ENCODE measurements at regions not wholly inside any gene's neighbourhood (a gene's known extent, or its start where the extent isn't known, plus 50 kb on each side); places are given as distances from the start of the nearest gene placed in this dataset.

DNA sequence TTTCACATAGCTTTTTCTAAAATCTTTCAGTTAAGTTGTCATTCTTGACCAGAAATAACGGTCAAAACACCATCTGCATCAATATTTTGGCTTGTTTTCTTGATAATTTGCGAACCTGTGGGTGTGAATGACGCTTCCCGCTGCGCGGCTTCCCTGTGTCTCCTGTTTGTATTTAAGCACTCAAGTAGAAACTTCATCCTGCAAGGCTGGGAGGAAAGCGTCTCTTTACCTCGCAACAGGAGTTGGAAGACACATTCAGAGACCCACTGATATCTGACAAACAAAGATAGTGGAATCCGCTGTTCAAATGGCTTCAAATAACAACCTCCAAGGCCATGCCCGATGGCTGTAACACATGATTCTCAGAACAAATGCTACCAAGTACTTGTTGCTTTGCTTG, 704.9 kb downstream of the DCDC2C start (continued):
- no peak for TF ChIP-seq MED8 (CRISPR knock-in tag; IDR thresholded peaks at IDR 0.05; ENCODE audit: insufficient replicate concordance)
- no peak for TF ChIP-seq DRAP1 (CRISPR knock-in tag; IDR thresholded peaks at IDR 0.05)
- TF ChIP-seq ZNF557 (CRISPR knock-in tag; IDR thresholded peaks at IDR 0.05) = no peak
- no peak for TF ChIP-seq GLMP (CRISPR knock-in tag; IDR thresholded peaks at IDR 0.05; ENCODE audit: borderline replicate concordance)

DNA sequence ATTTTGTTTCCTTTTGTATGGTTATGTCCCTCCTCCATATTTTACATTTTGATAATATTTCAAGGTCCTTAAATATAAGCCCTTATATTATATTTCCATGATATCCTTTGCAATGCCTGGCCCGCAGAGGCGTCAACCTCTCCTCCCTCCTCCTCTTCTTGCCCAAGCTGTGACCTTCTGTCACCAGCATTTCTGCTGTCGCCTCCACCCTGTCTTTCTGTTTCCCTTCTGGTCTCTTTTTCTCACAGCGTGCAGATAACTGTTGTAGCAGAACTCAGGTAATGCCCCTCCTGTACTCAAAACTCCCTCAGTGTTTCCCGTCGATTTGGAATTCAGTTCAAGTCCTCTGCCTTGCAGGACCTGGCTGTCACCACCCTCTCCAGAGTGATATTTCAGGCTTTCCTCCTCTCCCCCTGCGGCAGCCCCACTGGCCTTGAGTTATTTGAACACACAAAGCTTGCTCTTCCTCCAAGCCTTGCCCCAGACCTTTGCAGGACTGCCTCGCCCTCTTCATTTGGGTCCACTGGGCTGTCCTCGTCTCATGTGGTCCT, 709.3 kb downstream of the DCDC2C start:
- H3K79me2 ChIP-seq (ENCODE audit: insufficient read depth, low read length) = no peaks in the 10 kb centered on the region
- ChIA-PET POLR2A (no interaction called here), CTCF (ENCODE audit: low intra/inter-chr PET ratio, low total read pairs) (no interaction called here)
- FAIRE-seq = no peak
- no peak overlapping the region for H3K4me2 ChIP-seq (ENCODE audit: low read depth, low read length)
- H3K27me3 ChIP-seq (ENCODE audit: control insufficient read depth in 1 of 2, insufficient read depth in 2 of 2, low read length in 2 of 2) = no peaks in the 10 kb centered on the region
- DNase-seq (ENCODE audit: low spot score) = no peak
- no TSS peak for BruUV-seq (replicated peaks)
- peaks cover 71% of the 10 kb centered on the region for H3K9me3 ChIP-seq (ENCODE audit: low read length)
- intact Hi-C loops (cut with micrococcal nuclease; ENCODE audit: unreplicated experiment) (no loop called here), in situ Hi-C loops (cut with HindIII; ENCODE audit: extremely low pct_ligation_motif_present, low pct_unique_long_range_greater_than_20kb) (no loop called here)
- H3K4me1 ChIP-seq (ENCODE audit: insufficient read depth, low read length) = no peaks in the 10 kb centered on the region
- H3K36me3 ChIP-seq (replicated peaks in 1 of 2; ENCODE audit: control insufficient read depth in 1 of 2, insufficient read depth in 2 of 2, low read length in 2 of 2) = no peaks in the 10 kb centered on the region
- no peak for TF ChIP-seq NRL (CRISPR knock-in tag; IDR thresholded peaks at IDR 0.05; ENCODE audit: borderline replicate concordance)
- TF ChIP-seq MED13 (CRISPR knock-in tag; IDR thresholded peaks at IDR 0.05) = no peak
- H3K27ac ChIP-seq (ENCODE audit: extremely low read length, insufficient read depth, low read length) = no peak overlapping the region
- H4K20me1 ChIP-seq (ENCODE audit: insufficient read depth, low read length) = no peaks in the 10 kb centered on the region
- H3K4me3 ChIP-seq (replicated peaks in 1 of 3; ENCODE audit: insufficient read depth in 1 of 3, low read depth in 2 of 3, low read length in 3 of 3) = no peak overlapping the region
- WGBS (ENCODE audit: low lambda C conversion rate) = 24% methylated on average over 9 of the region's 9 CpGs
- ATAC-seq = no peak
- no peak overlapping the region for H3K9ac ChIP-seq (ENCODE audit: insufficient read depth, low read depth, low read length)
- H2AFZ ChIP-seq (ENCODE audit: low read length) = no peak overlapping the region
